Ascending aorta (tissue), 2 donors: ENCODE measurements at regions not wholly inside any gene's neighbourhood (a gene's known extent, or its start where the extent isn't known, plus 50 kb on each side); places are given as distances from the start of the nearest gene placed in this dataset.

ENCODE experiments used
- DNase-seq, 2 donors: peaks; one replicate each; pipeline ENCODE4 v3.0.0-alpha.2; 2019; ENCODE audit warnings: low spot score in 2 of 2
- H3K27ac ChIP-seq, 2 donors: fragments of 200-600 bp; sonication (generic); one replicate each; pipeline ENCODE4 v1.5.1; 2016 to 2017; ENCODE audit warnings: mild to moderate bottlenecking in 1 of 2
- H3K27me3 ChIP-seq: fragments of 200-600 bp; sonication (generic); one replicate; pipeline ENCODE4 v1.5.1; 2017
- H3K36me3 ChIP-seq, 2 donors: fragments of 200-600 bp; sonication (generic); one replicate each; pipeline ENCODE4 v1.5.1; 2016
- H3K4me1 ChIP-seq, 2 donors: fragments of 200-600 bp; sonication (generic); one replicate each; pipeline ENCODE4 v1.5.1; 2016 to 2017; ENCODE audit warnings: mild to moderate bottlenecking in 1 of 2
- H3K4me3 ChIP-seq, 2 donors: fragments of 200-600 bp; sonication (generic); one replicate each; pipeline ENCODE4 v1.5.1; 2016 to 2017; ENCODE audit warnings: mild to moderate bottlenecking in 1 of 2
- H3K9me3 ChIP-seq, 2 donors: fragments of 200-600 bp; sonication (generic); one replicate each; pipeline ENCODE4 v1.5.1; 2016
- intact Hi-C: fragments of 100-400 bp; cut with DNase I; formaldehyde crosslinking; loops from one replicate; pipeline ENCODE4 v1.15.1; 2023
- TF ChIP-seq, protein P1 (sequence below), 3 experiments: fragments of 200-600 bp in 2 of 3; fragments of 450-650 bp in 1 of 3; sonication (generic) in 2 of 3; IDR thresholded peaks; one replicate each; pipeline ENCODE4 v1.5.1; 2016 to 2019; ENCODE audit warnings: antibody characterized with exemption in 3 of 3, mild to moderate bottlenecking in 1 of 3, moderate library complexity in 1 of 3

DNA sequence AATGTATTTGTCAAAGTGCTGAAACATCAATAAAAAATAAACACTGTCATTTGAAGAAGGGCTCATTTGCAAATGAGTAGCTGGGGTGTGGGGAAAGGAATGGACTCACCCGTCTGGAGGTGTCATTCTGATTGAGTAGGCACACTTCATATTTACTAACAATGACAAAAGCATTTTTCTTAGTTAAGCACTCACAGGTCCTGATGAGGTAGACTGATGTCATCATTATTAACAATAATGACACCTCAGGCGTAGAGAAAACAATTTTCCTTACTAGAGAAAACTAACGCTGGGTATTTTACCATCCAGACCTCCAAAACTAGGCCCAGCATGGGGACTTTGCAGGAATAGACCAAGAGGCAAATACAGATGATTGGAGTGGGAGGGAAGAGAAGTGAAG, 76.0 kb downstream of the UNC5CL start:
- no peak for DNase-seq
- Histone ChIP-seq H3K9me3 (no peaks in the 10 kb centered on the region), H3K36me3 (no peaks in the 10 kb centered on the region), H3K4me3 (no peak overlapping the region), H3K27ac (no peak overlapping the region), H3K27me3 (no peaks in the 10 kb centered on the region), H3K4me1 (no peaks in the 10 kb centered on the region)
- intact Hi-C loops, result no loop called here
- TF ChIP-seq, protein P1, sequence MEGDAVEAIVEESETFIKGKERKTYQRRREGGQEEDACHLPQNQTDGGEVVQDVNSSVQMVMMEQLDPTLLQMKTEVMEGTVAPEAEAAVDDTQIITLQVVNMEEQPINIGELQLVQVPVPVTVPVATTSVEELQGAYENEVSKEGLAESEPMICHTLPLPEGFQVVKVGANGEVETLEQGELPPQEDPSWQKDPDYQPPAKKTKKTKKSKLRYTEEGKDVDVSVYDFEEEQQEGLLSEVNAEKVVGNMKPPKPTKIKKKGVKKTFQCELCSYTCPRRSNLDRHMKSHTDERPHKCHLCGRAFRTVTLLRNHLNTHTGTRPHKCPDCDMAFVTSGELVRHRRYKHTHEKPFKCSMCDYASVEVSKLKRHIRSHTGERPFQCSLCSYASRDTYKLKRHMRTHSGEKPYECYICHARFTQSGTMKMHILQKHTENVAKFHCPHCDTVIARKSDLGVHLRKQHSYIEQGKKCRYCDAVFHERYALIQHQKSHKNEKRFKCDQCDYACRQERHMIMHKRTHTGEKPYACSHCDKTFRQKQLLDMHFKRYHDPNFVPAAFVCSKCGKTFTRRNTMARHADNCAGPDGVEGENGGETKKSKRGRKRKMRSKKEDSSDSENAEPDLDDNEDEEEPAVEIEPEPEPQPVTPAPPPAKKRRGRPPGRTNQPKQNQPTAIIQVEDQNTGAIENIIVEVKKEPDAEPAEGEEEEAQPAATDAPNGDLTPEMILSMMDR (IDR thresholded peaks at IDR 0.05), result no peak

DNA sequence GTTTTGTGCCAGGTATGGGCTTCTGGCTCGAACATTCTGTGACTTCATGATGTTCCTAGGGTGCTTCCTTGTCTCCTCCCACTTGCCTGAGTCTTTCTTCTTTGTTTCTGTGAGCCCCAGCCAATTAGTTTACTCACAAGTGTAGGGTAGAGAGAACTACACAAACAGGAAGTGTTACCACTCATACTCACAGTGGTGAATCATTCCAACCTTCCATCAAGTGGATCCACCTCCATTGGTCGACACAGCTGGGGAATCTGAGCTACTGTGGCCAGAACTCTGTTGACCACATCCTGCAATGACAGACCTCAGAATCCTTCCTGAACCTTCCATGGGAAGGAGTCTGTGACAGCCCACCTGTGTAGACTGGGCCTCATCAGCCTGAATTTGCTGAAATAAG, 76.8 kb downstream of the UNC5CL start:
- intact Hi-C loops, result no loop called here
- H3K4me1 ChIP-seq, result no peaks in the 10 kb centered on the region
- TF ChIP-seq, protein P1 (IDR thresholded peaks at IDR 0.05), result no peak
- H3K36me3 ChIP-seq, result no peaks in the 10 kb centered on the region
- no peaks in the 10 kb centered on the region for H3K27me3 ChIP-seq
- no peak overlapping the region for H3K4me3 ChIP-seq
- H3K27ac ChIP-seq, result no peak overlapping the region
- no peak for DNase-seq
- H3K9me3 ChIP-seq, result no peaks in the 10 kb centered on the region

DNA sequence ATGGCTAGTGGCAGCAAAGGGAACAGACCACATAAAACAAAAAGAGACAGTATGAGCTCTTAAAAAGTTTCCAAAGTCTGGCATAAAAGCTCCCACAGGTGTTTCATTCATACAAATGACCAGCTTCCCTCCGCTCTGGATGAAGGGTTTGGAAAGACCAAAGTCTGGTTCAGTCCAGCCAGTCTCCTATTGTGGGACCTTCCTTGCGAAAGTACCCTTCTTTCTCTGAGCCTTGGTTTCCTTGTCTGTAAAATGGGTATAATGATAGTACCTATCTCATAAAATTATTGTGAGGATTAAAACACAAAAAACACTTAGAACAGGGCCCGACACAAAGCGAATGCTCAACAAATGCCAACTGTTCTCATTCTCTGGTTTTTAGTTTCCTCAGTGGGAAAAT, 77.2 kb downstream of the UNC5CL start:
- intact Hi-C loops, result no loop called here
- H3K9me3 ChIP-seq, result no peaks in the 10 kb centered on the region
- no peak overlapping the region for H3K27ac ChIP-seq
- DNase-seq, result no peak
- TF ChIP-seq, protein P1 (IDR thresholded peaks at IDR 0.05), result no peak
- no peaks in the 10 kb centered on the region for H3K36me3 ChIP-seq
- H3K27me3 ChIP-seq, result no peaks in the 10 kb centered on the region
- no peak overlapping the region for H3K4me3 ChIP-seq
- no peaks in the 10 kb centered on the region for H3K4me1 ChIP-seq

DNA sequence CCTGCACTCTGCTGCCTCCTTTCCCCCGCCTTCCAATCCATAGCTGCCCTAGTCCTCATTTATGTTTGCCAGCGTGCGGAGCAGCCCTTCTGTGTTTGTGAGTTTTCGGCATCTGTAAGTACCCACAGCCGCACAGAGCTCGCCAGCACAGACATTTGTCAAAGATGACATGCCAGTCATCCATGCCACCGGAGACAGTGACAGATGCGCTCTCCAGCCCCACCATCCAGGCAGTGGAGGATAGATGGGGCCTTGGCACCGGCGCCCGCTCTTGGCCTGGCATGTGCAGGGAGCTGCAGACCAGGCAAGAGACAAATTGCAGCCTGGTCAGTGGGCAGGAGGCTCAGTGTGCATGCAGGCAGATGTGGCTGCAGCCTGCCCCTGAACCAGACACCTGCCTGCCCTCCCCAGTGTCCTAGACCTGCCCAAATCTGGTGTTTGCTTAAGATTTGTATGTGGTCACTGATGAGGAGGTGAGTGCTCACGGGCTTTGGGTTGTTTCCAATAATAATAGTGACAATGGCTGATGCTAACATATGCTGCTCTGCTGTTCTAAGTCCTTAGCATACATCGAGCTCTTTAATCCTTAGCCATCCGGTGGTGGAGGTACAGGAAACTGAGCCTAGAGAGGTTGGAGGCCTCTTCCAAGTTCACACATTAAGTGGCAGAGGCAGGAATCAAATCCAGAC, 78.1 kb downstream of the UNC5CL start:
- no peaks in the 10 kb centered on the region for H3K9me3 ChIP-seq
- no peak overlapping the region for H3K27ac ChIP-seq
- intact Hi-C loops, result no loop called here
- no peaks in the 10 kb centered on the region for H3K4me1 ChIP-seq
- no peak overlapping the region for H3K4me3 ChIP-seq
- H3K36me3 ChIP-seq, result no peaks in the 10 kb centered on the region
- no peak for DNase-seq
- no peaks in the 10 kb centered on the region for H3K27me3 ChIP-seq
- TF ChIP-seq, protein P1 (IDR thresholded peaks at IDR 0.05), result no peak

DNA sequence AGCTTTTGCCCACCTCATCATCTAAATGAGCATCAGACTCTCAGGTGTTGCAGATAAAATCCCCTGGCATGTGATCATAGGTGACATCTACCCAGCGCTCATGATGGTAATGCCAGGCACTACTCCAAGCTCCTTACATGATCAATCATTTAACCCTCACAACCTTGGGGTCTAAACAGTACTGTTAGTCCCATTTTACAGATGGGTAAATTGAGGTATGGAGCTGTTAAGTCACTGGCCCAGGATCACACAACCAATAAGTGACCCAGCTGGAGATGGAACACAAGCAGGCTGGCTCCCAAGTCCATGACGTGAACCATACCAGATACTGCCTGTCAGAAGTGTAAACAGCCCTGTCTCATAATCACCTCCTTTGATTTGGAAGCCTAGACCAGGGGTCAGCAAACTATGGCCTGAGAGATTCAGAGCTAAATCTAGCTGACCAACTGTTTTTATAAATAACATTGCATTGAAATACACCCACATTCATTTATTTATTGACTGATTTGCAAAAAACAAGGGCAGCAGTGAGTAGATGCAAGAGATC, 79.2 kb downstream of the UNC5CL start:
- H3K4me1 ChIP-seq, result no peaks in the 10 kb centered on the region
- no peaks in the 10 kb centered on the region for H3K27me3 ChIP-seq
- no peak overlapping the region for H3K4me3 ChIP-seq
- H3K36me3 ChIP-seq, result no peaks in the 10 kb centered on the region
- TF ChIP-seq, protein P1 (IDR thresholded peaks at IDR 0.05), result no peak
- H3K9me3 ChIP-seq, result no peaks in the 10 kb centered on the region
- intact Hi-C loops, result no loop called here
- DNase-seq, result no peak
- H3K27ac ChIP-seq, result no peak overlapping the region
